Ovary (tissue), 7 donors: ENCODE measurements at regions not wholly inside any gene's neighbourhood (a gene's known extent, or its start where the extent isn't known, plus 50 kb on each side); places are given as distances from the start of the nearest gene placed in this dataset.
A peak's percentile ranks its signal among the peaks of the same experiment; 100 is the strongest.

Source experiments
- DNase-seq, 5 donors: peaks; one replicate each; pipeline ENCODE4 v3.0.0-alpha.2; 2019 to 2020
- H3K27ac ChIP-seq, 2 donors: fragments of 200-600 bp; one replicate each; pipeline versions ENCODE4 v1.5.1 to v1.8.0; 2019 to 2022
- H3K27me3 ChIP-seq: fragments of 200-600 bp; one replicate; pipeline ENCODE4 v1.8.0; 2022
- H3K36me3 ChIP-seq: fragments of 200-600 bp; sonication (generic); one replicate; pipeline ENCODE4 v1.5.1; 2019
- H3K4me1 ChIP-seq: one replicate; pipeline ENCODE4 v1.8.1; 2013; ENCODE audit warnings: mild to moderate bottlenecking, moderate library complexity; ENCODE audit not compliant: insufficient read depth
- H3K4me3 ChIP-seq: fragments of 200-600 bp; sonication (generic); one replicate; pipeline ENCODE4 v1.5.1; 2017
- H3K9me3 ChIP-seq, 2 donors: fragments of 200-600 bp in 1 of 2; sonication (generic) in 1 of 2; one replicate each; pipeline versions ENCODE4 v1.5.1 to v1.8.1; 2013 to 2019; ENCODE audit warnings: mild to moderate bottlenecking in 1 of 2, moderate library complexity in 1 of 2
- EP300 ChIP-seq: sonication (generic); formaldehyde crosslinking; IDR thresholded peaks from one replicate; pipeline ENCODE4 v1.6.1; 2017; ENCODE audit warnings: antibody characterized with exemption
- POLR2A ChIP-seq: fragments of 450-650 bp; IDR thresholded peaks from one replicate; pipeline ENCODE4 v1.6.1; 2017; ENCODE audit warnings: antibody characterized with exemption, mild to moderate bottlenecking, moderate library complexity
- WGBS, 3 donors: extraction: QIAGEN DNeasy Blood & Tissue Kit in 1 of 3; methylation state at CpG; one replicate each; pipeline versions ENCODE4 v1.1.5 to v1.1.7; 2013 to 2017; 5-methylcytosine and 5-hydroxymethylcytosine counted together
- intact Hi-C, 4 donors: fragments of 100-400 bp; cut with DNase I; formaldehyde crosslinking; loops; one replicate each; pipeline versions ENCODE4 v1.11.0 to v1.15.1; 2022 to 2023
- TF ChIP-seq, protein P1 (sequence below), 3 donors: fragments of 450-650 bp in 2 of 3; fragments of 200-600 bp in 1 of 3; IDR thresholded peaks; one replicate each; pipeline versions ENCODE4 v1.5.1 to v1.8.0; 2016 to 2022; ENCODE audit warnings: antibody characterized with exemption in 3 of 3, mild to moderate bottlenecking in 1 of 3
- donor health status: DM: no; HTN: no; CAD: no; lungs with moderate emphysema.
- donor health status: DM: no; HTN: no; CAD: no.
- donor health status: Bipolar disorder and iron deficiency.
- donor health status: DM: no; HTN: no; CAD: no.
- donor health status: DM: yes; HTN: yes; CAD: no.

GRCh38 chr16:88301431-88301830 lies 81.3 kb upstream of the ZNF469 start:
- no peak for DNase-seq
- H3K27me3 ChIP-seq = no peaks in the 10 kb centered on the region
- H3K4me3 ChIP-seq = no peak overlapping the region
- no peak overlapping the region for H3K27ac ChIP-seq
- H3K4me1 ChIP-seq = peaks cover 12% of the 10 kb centered on the region
- TF ChIP-seq POLR2A (no peak), EP300 (no peak)
- TF ChIP-seq, protein P1, sequence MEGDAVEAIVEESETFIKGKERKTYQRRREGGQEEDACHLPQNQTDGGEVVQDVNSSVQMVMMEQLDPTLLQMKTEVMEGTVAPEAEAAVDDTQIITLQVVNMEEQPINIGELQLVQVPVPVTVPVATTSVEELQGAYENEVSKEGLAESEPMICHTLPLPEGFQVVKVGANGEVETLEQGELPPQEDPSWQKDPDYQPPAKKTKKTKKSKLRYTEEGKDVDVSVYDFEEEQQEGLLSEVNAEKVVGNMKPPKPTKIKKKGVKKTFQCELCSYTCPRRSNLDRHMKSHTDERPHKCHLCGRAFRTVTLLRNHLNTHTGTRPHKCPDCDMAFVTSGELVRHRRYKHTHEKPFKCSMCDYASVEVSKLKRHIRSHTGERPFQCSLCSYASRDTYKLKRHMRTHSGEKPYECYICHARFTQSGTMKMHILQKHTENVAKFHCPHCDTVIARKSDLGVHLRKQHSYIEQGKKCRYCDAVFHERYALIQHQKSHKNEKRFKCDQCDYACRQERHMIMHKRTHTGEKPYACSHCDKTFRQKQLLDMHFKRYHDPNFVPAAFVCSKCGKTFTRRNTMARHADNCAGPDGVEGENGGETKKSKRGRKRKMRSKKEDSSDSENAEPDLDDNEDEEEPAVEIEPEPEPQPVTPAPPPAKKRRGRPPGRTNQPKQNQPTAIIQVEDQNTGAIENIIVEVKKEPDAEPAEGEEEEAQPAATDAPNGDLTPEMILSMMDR (IDR thresholded peaks at IDR 0.05) = no peak
- intact Hi-C loops = no loop called here
- H3K9me3 ChIP-seq = no peaks in the 10 kb centered on the region
- H3K36me3 ChIP-seq = no peaks in the 10 kb centered on the region
- WGBS, 3 donors = 92 to 95% (median 94%) methylated on average over 11 of the region's 11 CpGs

- DNase-seq = no peak
- WGBS, 3 donors = 79 to 86% (median 79%) methylated on average over 12 of the region's 12 CpGs
- no peak overlapping the region for H3K27ac ChIP-seq
Measured at GRCh38 chr16:88301886-88302285, 80.9 kb upstream of the ZNF469 start.

GRCh38 chr16:88302666-88303065 lies 80.1 kb upstream of the ZNF469 start:
- H3K9me3 ChIP-seq = no peaks in the 10 kb centered on the region
- H3K4me1 ChIP-seq = peaks cover 18% of the 10 kb centered on the region
- no peak for DNase-seq
- TF ChIP-seq, protein P1 (IDR thresholded peaks at IDR 0.05) = no peak
- TF ChIP-seq EP300 = no peak
- TF ChIP-seq POLR2A = no peak
- no peak overlapping the region for H3K4me3 ChIP-seq
- WGBS, 3 donors = 89 to 97% (median 96%) methylated on average over 6 of the region's 6 CpGs
- intact Hi-C loops = no loop called here
- no peaks in the 10 kb centered on the region for H3K36me3 ChIP-seq
- no peaks in the 10 kb centered on the region for H3K27me3 ChIP-seq
- no peak overlapping the region for H3K27ac ChIP-seq

More at GRCh38 chr16:88301886-88302285, 80.9 kb upstream of the ZNF469 start:
- Histone ChIP-seq H3K27me3 (no peaks in the 10 kb centered on the region), H3K36me3 (no peaks in the 10 kb centered on the region), H3K4me1 (peaks cover 15% of the 10 kb centered on the region), H3K4me3 (no peak overlapping the region), H3K9me3 (no peaks in the 10 kb centered on the region)
- intact Hi-C loops = no loop called here
- TF ChIP-seq EP300 (no peak), POLR2A (no peak)
- TF ChIP-seq, protein P1 (IDR thresholded peaks at IDR 0.05) = no peak

GRCh38 chr16:88303405-88303804 lies 79.4 kb upstream of the ZNF469 start:
- H3K9me3 ChIP-seq = no peaks in the 10 kb centered on the region
- H3K36me3 ChIP-seq = no peaks in the 10 kb centered on the region
- intact Hi-C loops = no loop called here
- H3K27ac ChIP-seq = peak overlapping the region in 1 of 2 donors; percentile 12
- no peak overlapping the region for H3K4me3 ChIP-seq
- peaks cover 18% of the 10 kb centered on the region for H3K4me1 ChIP-seq
- DNase-seq = no peak
- WGBS, 3 donors = 77 to 83% (median 78%) methylated on average over 6 of the region's 6 CpGs
- H3K27me3 ChIP-seq = no peaks in the 10 kb centered on the region
- TF ChIP-seq POLR2A (no peak), EP300 (no peak)
- TF ChIP-seq, protein P1 (IDR thresholded peaks at IDR 0.05) = no peak
